Endodermal cell (in vitro differentiated cells): ENCODE measurements at regions not wholly inside any gene's neighbourhood (a gene's known extent, or its start where the extent isn't known, plus 50 kb on each side); places are given as distances from the start of the nearest gene placed in this dataset.

Source experiments
- DNase-seq: peaks from one replicate; pipeline ENCODE4 v3.0.0-alpha.2; 2017
- H3K27ac ChIP-seq: 2 replicates; pipeline ENCODE4 v1.5.1; 2013; ENCODE audit warnings: mild to moderate bottlenecking, low read depth, low read length, moderate library complexity
- H3K27me3 ChIP-seq: 2 replicates; pipeline ENCODE4 v1.6.1; 2013; ENCODE audit warnings: mild to moderate bottlenecking, low read length, moderate library complexity; ENCODE audit not compliant: insufficient read depth, control insufficient read depth, poor library complexity, severe bottlenecking
- H3K36me3 ChIP-seq: 2 replicates; pipeline ENCODE4 v1.7.0; 2013; ENCODE audit warnings: mild to moderate bottlenecking, low read length, moderate library complexity; ENCODE audit not compliant: control insufficient read depth, insufficient read depth
- H3K4me1 ChIP-seq: one replicate; pipeline ENCODE4 v1.7.0; 2013; ENCODE audit warnings: low read length; ENCODE audit not compliant: control insufficient read depth, insufficient read depth
- H3K4me3 ChIP-seq: 2 replicates; pipeline ENCODE4 v1.5.1; 2013; ENCODE audit warnings: mild to moderate bottlenecking, low read length, moderate library complexity
- H3K9ac ChIP-seq: 2 replicates; pipeline ENCODE4 v1.6.1; 2013; ENCODE audit warnings: mild to moderate bottlenecking, low read length, moderate library complexity; ENCODE audit not compliant: poor library complexity, severe bottlenecking; ENCODE audit errors: extremely low read depth
- H3K9me3 ChIP-seq: 2 replicates; pipeline ENCODE4 v1.6.1; 2013; ENCODE audit warnings: mild to moderate bottlenecking, low read length, moderate library complexity; ENCODE audit not compliant: control insufficient read depth
- H3K27ac Mint-ChIP-seq: 2 replicates; pipeline ENCODE4 v1.8.0; 2020; ENCODE audit warnings: mixed read lengths
- H3K27me3 Mint-ChIP-seq: 2 replicates; pipeline ENCODE4 v1.8.0; 2021; ENCODE audit warnings: mild to moderate bottlenecking, mixed read lengths; ENCODE audit not compliant: insufficient read depth
- H3K36me3 Mint-ChIP-seq: 2 replicates; pipeline ENCODE4 v1.8.0; 2020; ENCODE audit warnings: low read depth, mixed read lengths
- H3K4me1 Mint-ChIP-seq: 2 replicates; pipeline ENCODE4 v1.8.0; 2020; ENCODE audit warnings: mixed read lengths
- H3K4me3 Mint-ChIP-seq: 2 replicates; pipeline ENCODE4 v1.8.0; 2020; ENCODE audit warnings: mild to moderate bottlenecking, moderate library complexity, mixed read lengths
- H3K9me3 Mint-ChIP-seq: 2 replicates; pipeline ENCODE4 v1.8.0; 2020; ENCODE audit warnings: mild to moderate bottlenecking, mixed read lengths
- WGBS, 2 experiments: methylation state at CpG; one replicate each; pipeline versions ENCODE4 v1.1.5 to v1.1.7; 2013; ENCODE audit warnings: missing lambda C conversion rate in 2 of 2, mixed read lengths in 1 of 2; ENCODE audit not compliant: insufficient coverage in 1 of 2, insufficient read length in 1 of 2; 5-methylcytosine and 5-hydroxymethylcytosine counted together
- TF ChIP-seq, protein P1 (sequence below): fragments of 200-600 bp; sonication (generic); conservative IDR thresholded peaks from 2 replicates; pipeline ENCODE4 v1.5.0; 2021; ENCODE audit warnings: antibody characterized with exemption, mild to moderate bottlenecking

DNA sequence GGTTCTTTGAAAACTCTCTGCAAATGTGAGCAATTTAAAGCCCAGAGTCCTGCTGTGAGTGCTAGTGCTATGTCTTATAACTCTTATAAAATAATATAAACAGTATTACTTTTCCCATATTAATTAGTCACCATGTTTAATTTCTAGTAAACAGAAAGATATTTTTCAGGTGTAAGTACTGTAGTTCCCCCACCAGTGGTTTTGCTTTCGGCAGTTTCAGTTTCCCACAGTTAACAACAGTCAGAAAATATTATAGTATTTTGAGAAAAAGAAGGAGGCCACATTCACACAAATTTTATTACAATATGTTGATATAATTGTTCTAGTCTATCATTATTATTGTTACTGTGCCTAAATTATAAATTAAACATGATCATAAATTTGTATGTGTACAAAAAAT, 800.5 kb downstream of the LRFN5 start:
- WGBS, 2 experiments = no CpG with 5 or more reads among the region's 1 CpG
- no peak overlapping the region for H3K4me3 ChIP-seq

DNA sequence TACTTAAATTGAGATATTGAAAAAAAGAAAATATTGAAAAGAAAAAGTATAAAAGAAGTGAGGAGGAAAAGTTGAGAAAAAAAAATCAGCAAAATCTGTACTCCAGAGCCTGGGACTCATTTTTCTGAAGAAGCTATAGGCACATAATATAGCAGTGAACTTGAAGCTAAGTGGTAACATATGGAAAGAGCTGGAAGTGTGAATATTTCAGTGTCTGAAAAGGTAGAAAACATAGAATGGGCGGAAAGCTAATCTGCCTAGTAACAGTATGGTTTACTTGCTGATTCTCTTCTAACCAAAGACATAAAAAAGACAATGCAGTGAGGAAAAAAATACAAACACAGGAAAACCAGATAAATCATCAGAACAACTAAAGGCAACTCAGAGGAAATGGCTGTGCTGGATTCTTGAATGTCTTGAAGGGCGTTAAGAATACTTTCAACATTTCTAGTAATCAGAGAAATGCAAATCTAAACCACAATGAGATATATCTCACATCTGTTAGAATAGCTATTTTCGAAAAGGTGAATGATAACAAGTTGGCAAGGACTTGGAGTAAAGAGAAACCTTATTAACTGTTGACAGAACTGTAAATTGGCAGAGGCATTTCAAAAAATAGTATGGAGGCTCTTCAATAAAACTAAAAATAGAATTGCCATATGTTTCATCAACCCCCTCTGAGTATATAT, 784.6 kb downstream of the LRFN5 start:
- H3K27me3 Mint-ChIP-seq = no peaks in the 10 kb centered on the region
- Histone ChIP-seq H3K4me1 (peaks cover 3% of the 10 kb centered on the region), H3K27ac (no peak overlapping the region), H3K27me3 (no peaks in the 10 kb centered on the region), H3K9me3 (no peaks in the 10 kb centered on the region), H3K4me3 (no peak overlapping the region), H3K36me3 (no peaks in the 10 kb centered on the region), H3K9ac (no peak overlapping the region)
- H3K27ac Mint-ChIP-seq = no peak overlapping the region
- peaks cover 32% of the 10 kb centered on the region for H3K4me1 Mint-ChIP-seq
- 96 to 100% methylated on average over 2 of the region's 3 CpGs for WGBS, 2 experiments
- H3K9me3 Mint-ChIP-seq = peaks cover 6% of the 10 kb centered on the region
- no peak for DNase-seq
- no peak overlapping the region for H3K4me3 Mint-ChIP-seq
- no peaks in the 10 kb centered on the region for H3K36me3 Mint-ChIP-seq
- TF ChIP-seq, protein P1, sequence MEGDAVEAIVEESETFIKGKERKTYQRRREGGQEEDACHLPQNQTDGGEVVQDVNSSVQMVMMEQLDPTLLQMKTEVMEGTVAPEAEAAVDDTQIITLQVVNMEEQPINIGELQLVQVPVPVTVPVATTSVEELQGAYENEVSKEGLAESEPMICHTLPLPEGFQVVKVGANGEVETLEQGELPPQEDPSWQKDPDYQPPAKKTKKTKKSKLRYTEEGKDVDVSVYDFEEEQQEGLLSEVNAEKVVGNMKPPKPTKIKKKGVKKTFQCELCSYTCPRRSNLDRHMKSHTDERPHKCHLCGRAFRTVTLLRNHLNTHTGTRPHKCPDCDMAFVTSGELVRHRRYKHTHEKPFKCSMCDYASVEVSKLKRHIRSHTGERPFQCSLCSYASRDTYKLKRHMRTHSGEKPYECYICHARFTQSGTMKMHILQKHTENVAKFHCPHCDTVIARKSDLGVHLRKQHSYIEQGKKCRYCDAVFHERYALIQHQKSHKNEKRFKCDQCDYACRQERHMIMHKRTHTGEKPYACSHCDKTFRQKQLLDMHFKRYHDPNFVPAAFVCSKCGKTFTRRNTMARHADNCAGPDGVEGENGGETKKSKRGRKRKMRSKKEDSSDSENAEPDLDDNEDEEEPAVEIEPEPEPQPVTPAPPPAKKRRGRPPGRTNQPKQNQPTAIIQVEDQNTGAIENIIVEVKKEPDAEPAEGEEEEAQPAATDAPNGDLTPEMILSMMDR = no peak

More for the DNA sequence above, 800.5 kb downstream of the LRFN5 start:
- H3K4me1 ChIP-seq = no peaks in the 10 kb centered on the region
- H3K9me3 ChIP-seq = peaks cover 5% of the 10 kb centered on the region
- Mint-ChIP-seq H3K9me3 (peaks cover 4% of the 10 kb centered on the region), H3K4me3 (no peak overlapping the region), H3K27ac (no peak overlapping the region), H3K27me3 (no peaks in the 10 kb centered on the region), H3K4me1 (no peaks in the 10 kb centered on the region), H3K36me3 (peaks cover 2% of the 10 kb centered on the region)
- H3K27me3 ChIP-seq = no peaks in the 10 kb centered on the region
- H3K9ac ChIP-seq = no peak overlapping the region
- TF ChIP-seq, protein P1 = no peak
- DNase-seq = no peak
- H3K27ac ChIP-seq = no peak overlapping the region
- H3K36me3 ChIP-seq = no peaks in the 10 kb centered on the region

DNA sequence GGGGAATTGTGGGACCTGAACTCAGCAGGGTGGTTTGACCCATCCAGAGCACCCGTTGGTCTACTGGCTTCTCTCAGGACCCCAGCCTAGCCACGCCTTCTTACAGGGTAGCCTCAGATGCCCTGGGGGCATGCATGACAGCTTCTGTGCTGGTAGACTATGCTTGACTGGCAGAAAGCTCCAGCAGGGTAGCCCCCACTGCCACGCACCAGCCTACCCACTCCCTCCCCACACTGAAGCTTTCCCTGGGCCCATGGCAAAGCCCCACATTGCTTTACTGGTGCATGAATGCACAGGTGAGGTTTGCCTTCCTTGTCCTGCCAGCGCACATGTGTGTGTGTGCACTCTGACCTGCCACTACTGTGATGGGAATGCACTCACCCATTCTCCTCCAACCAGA, 772.2 kb downstream of the LRFN5 start:
- no peak overlapping the region for H3K27ac Mint-ChIP-seq
- Histone ChIP-seq H3K27me3 (no peaks in the 10 kb centered on the region), H3K4me1 (no peaks in the 10 kb centered on the region), H3K27ac (no peak overlapping the region), H3K4me3 (no peak overlapping the region), H3K36me3 (no peaks in the 10 kb centered on the region), H3K9ac (no peak overlapping the region), H3K9me3 (no peaks in the 10 kb centered on the region)
- 92 to 94% methylated on average over 2 to 4 of the region's 4 CpGs for WGBS, 2 experiments
- TF ChIP-seq, protein P1 = no peak
- H3K36me3 Mint-ChIP-seq = no peaks in the 10 kb centered on the region
- no peak overlapping the region for H3K4me3 Mint-ChIP-seq
- no peaks in the 10 kb centered on the region for H3K9me3 Mint-ChIP-seq
- no peak for DNase-seq
- H3K4me1 Mint-ChIP-seq = no peaks in the 10 kb centered on the region
- H3K27me3 Mint-ChIP-seq = no peaks in the 10 kb centered on the region
